GM12872 (cell line): ENCODE measurements at regions not wholly inside any gene's neighbourhood (a gene's known extent, or its start where the extent isn't known, plus 50 kb on each side); places are given as distances from the start of the nearest gene placed in this dataset.

ENCODE experiments used
- TF ChIP-seq, protein P1 (sequence below): IDR thresholded peaks from 3 replicates; pipeline ENCODE4 v1.5.1; 2011; ENCODE audit warnings: low read depth, mild to moderate bottlenecking, low read length, moderate library complexity; ENCODE audit not compliant: insufficient read depth

DNA sequence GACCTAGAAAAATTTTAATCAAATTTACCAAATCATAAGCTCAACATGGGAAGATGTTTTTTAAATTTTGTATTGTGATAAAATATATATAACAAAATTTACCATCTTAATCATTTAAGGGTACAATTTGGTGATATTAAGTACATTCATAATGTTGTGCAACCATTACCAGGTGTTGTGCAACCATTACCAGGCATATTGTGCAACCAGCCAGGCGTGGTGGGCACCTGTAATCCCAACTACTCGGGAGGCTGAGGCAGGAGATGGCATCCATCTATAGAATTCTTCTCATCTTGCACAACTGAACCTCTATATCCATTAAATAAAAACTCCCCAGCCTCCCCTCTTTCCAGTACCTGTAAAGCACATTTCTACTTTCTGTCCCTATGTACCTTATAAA is 124.5 kb upstream of the SLC13A1 start:
- TF ChIP-seq, protein P1, sequence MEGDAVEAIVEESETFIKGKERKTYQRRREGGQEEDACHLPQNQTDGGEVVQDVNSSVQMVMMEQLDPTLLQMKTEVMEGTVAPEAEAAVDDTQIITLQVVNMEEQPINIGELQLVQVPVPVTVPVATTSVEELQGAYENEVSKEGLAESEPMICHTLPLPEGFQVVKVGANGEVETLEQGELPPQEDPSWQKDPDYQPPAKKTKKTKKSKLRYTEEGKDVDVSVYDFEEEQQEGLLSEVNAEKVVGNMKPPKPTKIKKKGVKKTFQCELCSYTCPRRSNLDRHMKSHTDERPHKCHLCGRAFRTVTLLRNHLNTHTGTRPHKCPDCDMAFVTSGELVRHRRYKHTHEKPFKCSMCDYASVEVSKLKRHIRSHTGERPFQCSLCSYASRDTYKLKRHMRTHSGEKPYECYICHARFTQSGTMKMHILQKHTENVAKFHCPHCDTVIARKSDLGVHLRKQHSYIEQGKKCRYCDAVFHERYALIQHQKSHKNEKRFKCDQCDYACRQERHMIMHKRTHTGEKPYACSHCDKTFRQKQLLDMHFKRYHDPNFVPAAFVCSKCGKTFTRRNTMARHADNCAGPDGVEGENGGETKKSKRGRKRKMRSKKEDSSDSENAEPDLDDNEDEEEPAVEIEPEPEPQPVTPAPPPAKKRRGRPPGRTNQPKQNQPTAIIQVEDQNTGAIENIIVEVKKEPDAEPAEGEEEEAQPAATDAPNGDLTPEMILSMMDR = no peak

DNA sequence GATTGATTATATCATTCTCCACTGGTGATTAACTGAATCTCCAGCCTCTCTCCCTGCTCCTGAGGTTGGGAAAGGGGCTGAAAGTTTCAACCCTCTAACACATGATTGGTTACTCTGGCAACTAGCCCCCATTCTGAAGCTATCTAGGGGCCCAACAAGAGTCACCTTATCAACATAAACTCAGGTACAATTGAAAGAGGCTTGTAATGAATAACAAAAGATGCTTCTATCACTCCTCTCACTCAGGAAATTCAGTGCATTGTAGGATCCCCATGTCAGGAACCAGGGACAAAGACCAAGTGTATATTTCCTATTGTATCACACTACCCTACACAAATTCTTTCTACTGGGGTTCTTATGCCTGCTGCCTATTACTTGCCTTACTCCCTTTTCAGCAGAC is 123.9 kb upstream of the SLC13A1 start:
- TF ChIP-seq, protein P1 = no peak

DNA sequence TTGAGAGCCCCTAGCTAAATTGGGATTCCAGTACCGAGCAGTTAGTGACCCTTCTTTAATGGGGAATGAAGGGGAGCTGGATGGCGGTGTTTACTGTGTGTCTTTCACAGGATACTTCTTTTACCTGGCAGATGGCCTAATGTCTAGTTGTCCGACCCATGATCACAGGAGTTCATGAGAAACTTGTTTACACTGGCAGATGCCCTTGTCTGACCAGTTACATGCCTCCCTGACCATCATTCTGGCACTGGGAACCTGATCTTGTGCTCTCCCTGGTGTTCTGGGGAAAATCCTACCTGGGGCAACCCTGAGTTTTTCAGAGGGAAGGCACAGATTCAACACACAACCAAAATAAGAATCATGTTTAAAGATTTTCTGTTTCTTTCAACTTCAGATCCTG is 120.1 kb upstream of the SLC13A1 start:
- TF ChIP-seq, protein P1 = no peak

DNA sequence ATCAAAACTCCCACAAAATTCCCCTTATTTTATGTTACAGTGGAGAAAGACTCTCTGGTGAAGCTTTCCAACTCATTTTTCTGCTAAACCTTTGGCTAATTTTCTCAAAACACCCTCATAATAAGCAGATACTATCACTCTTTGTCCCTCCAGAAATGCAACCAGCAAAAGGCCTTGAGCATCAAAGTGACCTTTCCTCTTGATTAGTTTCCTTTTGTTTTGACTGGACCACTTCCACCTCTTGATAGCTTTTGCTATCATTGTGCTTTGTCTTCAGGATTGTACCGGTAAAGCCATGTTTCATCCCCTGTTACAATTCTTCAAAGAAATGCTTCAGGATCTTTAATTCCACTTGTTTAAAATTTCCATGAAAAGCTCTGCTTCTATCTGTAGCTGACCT is 115.1 kb upstream of the SLC13A1 start:
- TF ChIP-seq, protein P1 = no peak

DNA sequence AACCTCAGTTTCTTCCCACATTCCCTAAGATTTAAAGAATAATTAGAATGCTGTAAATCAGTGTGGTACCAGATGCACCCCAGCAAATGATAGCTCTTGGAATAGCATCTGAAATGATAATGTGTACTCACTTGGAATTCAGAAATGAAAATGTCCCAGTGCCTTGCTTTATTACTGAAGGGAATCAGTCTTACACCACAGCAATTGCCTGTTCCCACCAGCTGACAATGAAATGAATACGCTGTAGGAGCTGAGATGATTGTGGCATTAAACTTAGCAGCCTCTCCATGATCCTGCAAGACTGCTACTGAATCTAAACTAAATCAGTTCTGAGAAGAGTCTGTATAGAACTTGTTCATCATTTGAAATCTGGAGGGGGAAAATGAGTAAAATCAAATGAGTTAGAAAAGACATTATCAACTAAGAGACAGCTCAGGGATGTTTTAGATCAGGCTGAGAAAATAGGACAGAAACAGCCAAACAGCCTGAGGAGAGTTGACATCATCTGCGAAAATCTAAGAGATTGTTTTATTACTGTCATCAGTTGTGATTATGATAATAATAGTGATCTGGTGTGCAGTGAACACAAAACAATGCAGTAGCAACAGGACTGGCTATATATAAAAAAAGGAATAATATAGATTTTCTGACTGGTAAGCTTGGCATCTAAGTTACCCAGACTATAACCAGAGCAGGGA is 108.6 kb upstream of the SLC13A1 start:
- TF ChIP-seq, protein P1 = no peak

DNA sequence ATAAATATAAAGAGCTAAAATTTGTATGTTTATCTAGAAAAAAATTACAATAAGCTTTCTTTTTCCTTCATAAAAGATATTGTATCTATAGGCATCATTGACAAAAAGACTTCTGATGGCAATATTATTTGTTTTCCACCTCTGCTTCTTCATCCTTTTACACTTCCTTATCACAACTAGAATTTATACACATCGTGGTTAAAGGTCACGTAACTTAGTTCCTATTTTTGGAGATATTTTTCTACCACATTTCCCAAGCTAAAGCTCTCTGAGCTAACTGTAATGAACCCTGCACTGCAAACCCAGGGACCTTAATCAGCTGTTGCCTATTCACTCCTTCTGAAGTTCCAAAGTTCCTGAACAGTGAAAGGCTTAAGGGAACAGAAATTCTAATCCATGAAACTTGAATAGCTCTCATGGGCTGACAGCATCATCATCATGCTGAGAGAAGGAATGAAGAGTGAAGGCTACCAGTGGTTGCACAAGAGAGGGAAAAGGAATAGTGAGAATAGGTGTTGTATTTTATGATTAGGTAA is 106.1 kb upstream of the SLC13A1 start:
- TF ChIP-seq, protein P1 = no peak

DNA sequence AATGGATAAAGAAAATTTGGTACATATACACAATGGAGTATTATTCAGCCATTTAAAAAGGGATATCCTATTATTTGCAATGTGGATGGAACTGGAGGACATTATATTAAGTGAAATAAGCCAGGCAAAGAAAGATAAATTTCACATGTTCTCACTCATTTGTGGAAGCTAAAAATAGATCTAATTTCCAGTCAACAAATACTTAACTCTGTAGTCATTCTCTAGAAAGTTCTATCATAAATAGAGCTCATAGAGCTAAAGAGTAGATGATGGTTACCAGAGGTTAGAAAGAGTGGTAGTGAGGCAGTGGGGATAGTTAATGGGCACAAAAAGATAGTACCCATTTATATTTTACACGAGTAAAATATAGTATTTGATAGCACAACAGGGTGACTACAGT is 104.2 kb upstream of the SLC13A1 start:
- TF ChIP-seq, protein P1 = no peak

DNA sequence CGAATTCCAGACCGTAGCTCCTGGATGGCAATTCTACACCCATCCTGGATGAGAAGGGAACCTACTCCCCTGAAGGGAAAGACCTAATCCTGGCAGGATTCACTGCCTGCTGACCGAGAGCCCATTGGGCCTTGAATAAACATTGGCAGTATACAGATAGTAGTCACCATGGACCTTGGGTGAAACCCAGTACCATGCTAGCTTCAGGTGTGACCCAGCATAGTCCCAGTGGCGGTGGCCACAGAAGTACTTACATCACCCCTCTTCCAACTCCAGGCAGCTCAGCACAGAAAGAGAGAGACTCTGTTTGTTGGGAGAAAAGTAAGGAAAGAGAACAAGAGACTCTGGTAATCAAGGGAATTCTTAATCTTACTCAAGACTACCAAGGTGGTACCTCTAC is 97.2 kb upstream of the SLC13A1 start:
- TF ChIP-seq, protein P1 = no peak
